NB4 (cell line): ENCODE measurements at regions not wholly inside any gene's neighbourhood (a gene's known extent, or its start where the extent isn't known, plus 50 kb on each side); places are given as distances from the start of the nearest gene placed in this dataset.

Source experiments
- POLR2A ChIP-seq: IDR thresholded peaks from 2 replicates; pipeline ENCODE4 v1.6.1; 2011; ENCODE audit warnings: mild to moderate bottlenecking; ENCODE audit not compliant: insufficient read length; ENCODE audit errors: extremely low read depth
- TF ChIP-seq, protein P1 (sequence below): IDR thresholded peaks from one replicate; pipeline ENCODE4 v1.5.1; 2012; ENCODE audit warnings: low read depth, low read length
- TF ChIP-seq, protein P2 (sequence below): IDR thresholded peaks from 2 replicates; pipeline ENCODE4 v1.6.1; 2011; ENCODE audit warnings: low read depth, low read length

DNA sequence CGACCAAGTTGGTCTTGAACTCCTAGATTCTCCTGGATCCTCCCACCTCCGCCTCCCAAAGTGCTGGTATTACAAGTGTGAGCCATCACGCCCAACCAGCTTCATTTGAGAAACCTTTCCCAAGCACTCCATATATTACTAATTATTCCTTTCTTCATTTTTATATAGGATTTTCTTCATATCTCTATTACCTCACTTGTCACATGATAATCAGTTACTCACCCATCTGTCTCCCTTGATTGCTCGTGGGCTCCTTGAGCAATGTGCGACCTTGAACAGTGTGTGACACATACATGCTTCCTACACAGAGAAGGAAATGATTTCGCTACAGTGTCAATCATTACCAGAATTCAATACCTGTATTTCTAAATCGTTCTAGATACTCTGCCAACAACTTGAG is 110.7 kb upstream of the C2CD4B start:
- TF ChIP-seq, protein P1, sequence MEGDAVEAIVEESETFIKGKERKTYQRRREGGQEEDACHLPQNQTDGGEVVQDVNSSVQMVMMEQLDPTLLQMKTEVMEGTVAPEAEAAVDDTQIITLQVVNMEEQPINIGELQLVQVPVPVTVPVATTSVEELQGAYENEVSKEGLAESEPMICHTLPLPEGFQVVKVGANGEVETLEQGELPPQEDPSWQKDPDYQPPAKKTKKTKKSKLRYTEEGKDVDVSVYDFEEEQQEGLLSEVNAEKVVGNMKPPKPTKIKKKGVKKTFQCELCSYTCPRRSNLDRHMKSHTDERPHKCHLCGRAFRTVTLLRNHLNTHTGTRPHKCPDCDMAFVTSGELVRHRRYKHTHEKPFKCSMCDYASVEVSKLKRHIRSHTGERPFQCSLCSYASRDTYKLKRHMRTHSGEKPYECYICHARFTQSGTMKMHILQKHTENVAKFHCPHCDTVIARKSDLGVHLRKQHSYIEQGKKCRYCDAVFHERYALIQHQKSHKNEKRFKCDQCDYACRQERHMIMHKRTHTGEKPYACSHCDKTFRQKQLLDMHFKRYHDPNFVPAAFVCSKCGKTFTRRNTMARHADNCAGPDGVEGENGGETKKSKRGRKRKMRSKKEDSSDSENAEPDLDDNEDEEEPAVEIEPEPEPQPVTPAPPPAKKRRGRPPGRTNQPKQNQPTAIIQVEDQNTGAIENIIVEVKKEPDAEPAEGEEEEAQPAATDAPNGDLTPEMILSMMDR: no peak
- TF ChIP-seq, protein P2, sequence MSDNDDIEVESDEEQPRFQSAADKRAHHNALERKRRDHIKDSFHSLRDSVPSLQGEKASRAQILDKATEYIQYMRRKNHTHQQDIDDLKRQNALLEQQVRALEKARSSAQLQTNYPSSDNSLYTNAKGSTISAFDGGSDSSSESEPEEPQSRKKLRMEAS: no peak
- no peak for TF ChIP-seq POLR2A
